ENCODE measurements at regions not wholly inside any gene's neighbourhood (a gene's known extent, or its start where the extent isn't known, plus 50 kb on each side); places are given as distances from the start of the nearest gene placed in this dataset.

GRCh38 chr22:49415151-49415951, 412.3 kb downstream of the BRD1 start:
- Mint-ChIP-seq H3K9me3 (no peaks in the 10 kb centered on the region), H3K36me3 (no peaks in the 10 kb centered on the region), H3K27me3 (ENCODE audit: low read depth in 2 of 2) (peaks cover 0 to 3% of the 10 kb centered on the region in 2 donors), H3K4me3 (no peak overlapping the region), H3K4me1 (no peaks in the 10 kb centered on the region), H3K27ac (no peak overlapping the region)
- no peak overlapping the region for H3K27ac ChIP-seq (ENCODE audit: low read length)
- TF ChIP-seq CTCF (IDR thresholded peaks at IDR 0.05) = no peak
- ATAC-seq (no peak), DNase-seq (no peak)
- no peaks in the 10 kb centered on the region for H3K36me3 ChIP-seq (ENCODE audit: control insufficient read depth, insufficient read depth, low read length)
- H3K9me3 ChIP-seq (ENCODE audit: control insufficient read depth, insufficient read depth, low read length) = no peaks in the 10 kb centered on the region
- H3K27me3 ChIP-seq (ENCODE audit: control insufficient read depth, insufficient read depth, low read length) = no peaks in the 10 kb centered on the region
- H3K4me1 ChIP-seq (ENCODE audit: control insufficient read depth, insufficient read depth, low read length) = no peaks in the 10 kb centered on the region
- H3K4me3 ChIP-seq (ENCODE audit: low read length) = no peak overlapping the region
- 74% methylated on average over 21 of the region's 21 CpGs for WGBS (ENCODE audit: insufficient coverage)
- intact Hi-C loops (cut with micrococcal nuclease) = no loop called here

- Mint-ChIP-seq H3K27ac (no peak overlapping the region), H3K4me1 (no peaks in the 10 kb centered on the region), H3K36me3 (no peaks in the 10 kb centered on the region), H3K27me3 (ENCODE audit: low read depth in 2 of 2) (peaks cover 0 to 5% of the 10 kb centered on the region in 2 donors), H3K4me3 (no peak overlapping the region), H3K9me3 (peaks cover 0 to 2% of the 10 kb centered on the region in 2 donors)
- intact Hi-C loops (cut with micrococcal nuclease) = no loop called here
- Histone ChIP-seq H3K27me3 (ENCODE audit: control insufficient read depth, insufficient read depth, low read length) (no peaks in the 10 kb centered on the region), H3K9me3 (ENCODE audit: control insufficient read depth, insufficient read depth, low read length) (peaks cover 3% of the 10 kb centered on the region), H3K27ac (ENCODE audit: low read length) (no peak overlapping the region), H3K4me1 (ENCODE audit: control insufficient read depth, insufficient read depth, low read length) (no peaks in the 10 kb centered on the region), H3K36me3 (ENCODE audit: control insufficient read depth, insufficient read depth, low read length) (no peaks in the 10 kb centered on the region), H3K4me3 (ENCODE audit: low read length) (no peak overlapping the region)
- DNase-seq = no peak
- no peak for ATAC-seq
- 90% methylated on average over 9 of the region's 9 CpGs for WGBS (ENCODE audit: insufficient coverage)
- TF ChIP-seq CTCF (IDR thresholded peaks at IDR 0.05) = no peak
Observed at GRCh38 chr22:49413551-49413950, 414.1 kb downstream of the BRD1 start.

- no peaks in the 10 kb centered on the region for H3K27me3 ChIP-seq (ENCODE audit: control insufficient read depth, insufficient read depth, low read length)
- no peak for TF ChIP-seq CTCF (IDR thresholded peaks at IDR 0.05)
- Mint-ChIP-seq H3K27me3 (ENCODE audit: low read depth in 2 of 2) (peaks cover 0 to 5% of the 10 kb centered on the region in 2 donors), H3K4me1 (no peaks in the 10 kb centered on the region), H3K4me3 (no peak overlapping the region), H3K27ac (no peak overlapping the region), H3K9me3 (peaks cover 0 to 2% of the 10 kb centered on the region in 2 donors), H3K36me3 (no peaks in the 10 kb centered on the region)
- intact Hi-C loops (cut with micrococcal nuclease) = no loop called here
- peaks cover 3% of the 10 kb centered on the region for H3K9me3 ChIP-seq (ENCODE audit: control insufficient read depth, insufficient read depth, low read length)
- H3K4me3 ChIP-seq (ENCODE audit: low read length) = no peak overlapping the region
- WGBS (ENCODE audit: insufficient coverage) = 80% methylated on average over 7 of the region's 8 CpGs
- ATAC-seq (no peak), DNase-seq (no peak)
- H3K36me3 ChIP-seq (ENCODE audit: control insufficient read depth, insufficient read depth, low read length) = no peaks in the 10 kb centered on the region
- no peaks in the 10 kb centered on the region for H3K4me1 ChIP-seq (ENCODE audit: control insufficient read depth, insufficient read depth, low read length)
- no peak overlapping the region for H3K27ac ChIP-seq (ENCODE audit: low read length)
Observed at GRCh38 chr22:49413146-49413545, 414.5 kb downstream of the BRD1 start.

GRCh38 chr22:49412236-49412635, 415.4 kb downstream of the BRD1 start:
- Mint-ChIP-seq H3K27ac (no peak overlapping the region), H3K36me3 (no peaks in the 10 kb centered on the region), H3K27me3 (ENCODE audit: low read depth in 2 of 2) (peaks cover 0 to 8% of the 10 kb centered on the region in 2 donors), H3K4me3 (no peak overlapping the region), H3K9me3 (peaks cover 0 to 2% of the 10 kb centered on the region in 2 donors), H3K4me1 (no peaks in the 10 kb centered on the region)
- Histone ChIP-seq H3K4me1 (ENCODE audit: control insufficient read depth, insufficient read depth, low read length) (no peaks in the 10 kb centered on the region), H3K27ac (ENCODE audit: low read length) (no peak overlapping the region), H3K36me3 (ENCODE audit: control insufficient read depth, insufficient read depth, low read length) (no peaks in the 10 kb centered on the region), H3K27me3 (ENCODE audit: control insufficient read depth, insufficient read depth, low read length) (no peaks in the 10 kb centered on the region), H3K9me3 (ENCODE audit: control insufficient read depth, insufficient read depth, low read length) (peaks cover 3% of the 10 kb centered on the region), H3K4me3 (ENCODE audit: low read length) (no peak overlapping the region)
- ATAC-seq = no peak
- WGBS (ENCODE audit: insufficient coverage) = 90% methylated on average over 12 of the region's 13 CpGs
- TF ChIP-seq CTCF (IDR thresholded peaks at IDR 0.05) = no peak
- DNase-seq = no peak
- intact Hi-C loops (cut with micrococcal nuclease) = no loop called here
